Lung (tissue), 11 donors: ENCODE measurements at regions not wholly inside any gene's neighbourhood (a gene's known extent, or its start where the extent isn't known, plus 50 kb on each side); places are given as distances from the start of the nearest gene placed in this dataset.
A peak's percentile ranks its signal among the peaks of the same experiment; 100 is the strongest.

Experiments used
- ATAC-seq: fragments of 200-7000 bp; cut with Tn5 transposase; one replicate; pipeline ENCODE4 v1.9.1; 2020; ENCODE audit warnings: moderate number of reproducible peaks; ENCODE audit not compliant: insufficient read depth, low FRiP score
- DNase-seq, 3 donors: peaks; one replicate each; pipeline ENCODE4 v3.0.0-alpha.2; 2013 to 2017
- H3K27ac ChIP-seq, 2 donors: one replicate each; pipeline ENCODE4 v1.5.1; 2013; ENCODE audit warnings: mild to moderate bottlenecking in 2 of 2, moderate library complexity in 2 of 2, control low read depth in 1 of 2, inconsistent platforms in 1 of 2, low read depth in 1 of 2, low read length in 1 of 2
- H3K27me3 ChIP-seq, 3 donors: one replicate each; pipeline ENCODE4 v1.5.1; 2013; ENCODE audit warnings: low read length in 2 of 3; ENCODE audit not compliant: control insufficient read depth in 3 of 3, insufficient read depth in 3 of 3
- H3K36me3 ChIP-seq, 4 donors: one replicate each; pipeline ENCODE4 v1.5.1; 2013; ENCODE audit warnings: low read length in 4 of 4, mild to moderate bottlenecking in 1 of 4, moderate library complexity in 1 of 4; ENCODE audit not compliant: control insufficient read depth in 4 of 4, insufficient read depth in 4 of 4
- H3K4me1 ChIP-seq, 5 donors: one replicate each; pipeline ENCODE4 v1.5.1; 2013; ENCODE audit warnings: low read length in 5 of 5, mild to moderate bottlenecking in 2 of 5, moderate library complexity in 1 of 5; ENCODE audit not compliant: control insufficient read depth in 5 of 5, insufficient read depth in 5 of 5
- H3K4me3 ChIP-seq: one replicate; pipeline ENCODE4 v1.5.1; 2013; ENCODE audit warnings: mild to moderate bottlenecking, control low read depth, moderate library complexity
- H3K9ac ChIP-seq, 2 donors: one replicate each; pipeline ENCODE4 v1.5.1; 2013; ENCODE audit warnings: low read length in 2 of 2, control low read depth in 1 of 2; ENCODE audit not compliant: insufficient read depth in 1 of 2
- H3K9me3 ChIP-seq, 4 donors: one replicate each; pipeline ENCODE4 v1.5.1; 2013; ENCODE audit warnings: low read length in 3 of 4, mild to moderate bottlenecking in 1 of 4, moderate library complexity in 1 of 4; ENCODE audit not compliant: control insufficient read depth in 4 of 4, insufficient read depth in 3 of 4
- CTCF ChIP-seq: IDR thresholded peaks from 2 replicates; pipeline ENCODE4 v1.5.1; 2012; ENCODE audit warnings: mild to moderate bottlenecking; ENCODE audit errors: control extremely low read depth, extremely low read depth
- WGBS, 2 donors: extraction: QIAGEN DNeasy Blood & Tissue Kit; methylation state at CpG; one replicate each; pipeline ENCODE4 v1.1.7; 2013; 5-methylcytosine and 5-hydroxymethylcytosine counted together
- donor health status: control.
- donor health status: control.
- donor health status: Bipolar disorder and iron deficiency.
- donor health status: healthy.
- donor health status: DM: yes; HTN: yes; CAD: no.

GRCh38 chr9:115694014-115694413, 459.6 kb upstream of the PAPPA start:
- H3K4me3 ChIP-seq = no peak overlapping the region
- DNase-seq (peak in 2 of 3 donors; percentile 28 to 53), ATAC-seq (peak; percentile 58)
- H3K27me3 ChIP-seq = peaks cover 0 to 5% (median 0%) of the 10 kb centered on the region in 3 donors
- H3K27ac ChIP-seq = no peak overlapping the region
- no peaks in the 10 kb centered on the region for H3K9me3 ChIP-seq
- no peak for TF ChIP-seq CTCF
- H3K36me3 ChIP-seq = no peaks in the 10 kb centered on the region
- H3K9ac ChIP-seq = no peak overlapping the region
- 16 to 20% methylated on average over 2 of the region's 2 CpGs for WGBS, 2 donors
- H3K4me1 ChIP-seq = no peaks in the 10 kb centered on the region

- Histone ChIP-seq H3K27ac (no peak overlapping the region), H3K36me3 (no peaks in the 10 kb centered on the region), H3K4me1 (no peaks in the 10 kb centered on the region), H3K9ac (no peak overlapping the region), H3K27me3 (peaks cover 0 to 5% (median 0%) of the 10 kb centered on the region in 3 donors), H3K9me3 (no peaks in the 10 kb centered on the region), H3K4me3 (no peak overlapping the region)
- ATAC-seq = no peak
- TF ChIP-seq CTCF = no peak
- DNase-seq = no peak
These were observed 458.6 kb upstream of the PAPPA start for GRCh38 chr9:115694991-115695390.

GRCh38 chr9:115712981-115713380, 440.6 kb upstream of the PAPPA start:
- no peaks in the 10 kb centered on the region for H3K4me1 ChIP-seq
- TF ChIP-seq CTCF = no peak
- DNase-seq (no peak), ATAC-seq (no peak)
- no peak overlapping the region for H3K9ac ChIP-seq
- no peaks in the 10 kb centered on the region for H3K27me3 ChIP-seq
- 85 to 89% methylated on average over 2 of the region's 2 CpGs for WGBS, 2 donors
- H3K4me3 ChIP-seq = no peak overlapping the region
- H3K36me3 ChIP-seq = no peaks in the 10 kb centered on the region
- H3K27ac ChIP-seq = no peak overlapping the region
- H3K9me3 ChIP-seq = no peaks in the 10 kb centered on the region

GRCh38 chr9:115715666-115716065, 437.9 kb upstream of the PAPPA start:
- DNase-seq (no peak), ATAC-seq (no peak)
- no peaks in the 10 kb centered on the region for H3K27me3 ChIP-seq
- no peak for TF ChIP-seq CTCF
- H3K9me3 ChIP-seq = no peaks in the 10 kb centered on the region
- H3K4me3 ChIP-seq = no peak overlapping the region
- 57 to 61% methylated on average over 2 of the region's 2 CpGs for WGBS, 2 donors
- no peak overlapping the region for H3K27ac ChIP-seq
- no peaks in the 10 kb centered on the region for H3K36me3 ChIP-seq
- H3K9ac ChIP-seq = no peak overlapping the region
- H3K4me1 ChIP-seq = no peaks in the 10 kb centered on the region
